Ishikawa (cell line): ENCODE measurements at regions not wholly inside any gene's neighbourhood (a gene's known extent, or its start where the extent isn't known, plus 50 kb on each side); places are given as distances from the start of the nearest gene placed in this dataset.

ENCODE experiments used
- CREB1 ChIP-seq: IDR thresholded peaks from 2 replicates; pipeline ENCODE4 v1.6.1; 2012; ENCODE audit warnings: low read depth
- EP300 ChIP-seq: IDR thresholded peaks from 2 replicates; pipeline ENCODE4 v1.6.1; 2012; ENCODE audit warnings: borderline replicate concordance
- RAD21 ChIP-seq: IDR thresholded peaks from 2 replicates; pipeline ENCODE4 v1.6.1; 2012; ENCODE audit warnings: low read depth
- TAF1 ChIP-seq: IDR thresholded peaks from 2 replicates; pipeline ENCODE4 v1.6.1; 2012; ENCODE audit warnings: low read depth, mild to moderate bottlenecking
- YY1 ChIP-seq: IDR thresholded peaks from 2 replicates; pipeline ENCODE4 v1.6.1; 2012; ENCODE audit warnings: low read depth
- TF ChIP-seq, protein P1 (sequence below): IDR thresholded peaks from 2 replicates; pipeline ENCODE4 v1.6.1; 2012; ENCODE audit warnings: low read depth, mild to moderate bottlenecking
- TF ChIP-seq, protein P2 (sequence below): IDR thresholded peaks from 2 replicates; pipeline ENCODE4 v1.6.1; 2012
- TF ChIP-seq, protein P3 (sequence below): IDR thresholded peaks from 2 replicates; pipeline ENCODE4 v1.6.1; 2012

DNA sequence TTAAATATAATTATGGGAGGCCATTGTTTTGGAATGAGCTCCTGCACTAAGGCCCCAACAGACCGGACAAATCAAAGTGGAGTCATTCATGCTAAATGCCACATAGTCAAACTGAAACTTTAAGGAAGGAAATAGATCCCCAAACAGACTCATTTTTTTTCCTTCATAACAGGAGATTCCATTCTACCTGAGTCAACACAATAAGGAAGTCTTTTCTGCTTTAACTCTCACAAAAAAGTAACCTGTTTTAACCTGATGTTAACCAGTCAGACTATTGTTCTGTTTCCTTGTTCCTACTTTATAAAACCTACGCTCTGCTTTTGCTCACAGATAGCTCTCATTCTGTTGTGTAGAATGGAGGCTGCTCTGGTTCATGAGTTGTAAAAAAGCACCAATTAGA lies 234.9 kb downstream of the YTHDC2 start:
- TF ChIP-seq, protein P1, sequence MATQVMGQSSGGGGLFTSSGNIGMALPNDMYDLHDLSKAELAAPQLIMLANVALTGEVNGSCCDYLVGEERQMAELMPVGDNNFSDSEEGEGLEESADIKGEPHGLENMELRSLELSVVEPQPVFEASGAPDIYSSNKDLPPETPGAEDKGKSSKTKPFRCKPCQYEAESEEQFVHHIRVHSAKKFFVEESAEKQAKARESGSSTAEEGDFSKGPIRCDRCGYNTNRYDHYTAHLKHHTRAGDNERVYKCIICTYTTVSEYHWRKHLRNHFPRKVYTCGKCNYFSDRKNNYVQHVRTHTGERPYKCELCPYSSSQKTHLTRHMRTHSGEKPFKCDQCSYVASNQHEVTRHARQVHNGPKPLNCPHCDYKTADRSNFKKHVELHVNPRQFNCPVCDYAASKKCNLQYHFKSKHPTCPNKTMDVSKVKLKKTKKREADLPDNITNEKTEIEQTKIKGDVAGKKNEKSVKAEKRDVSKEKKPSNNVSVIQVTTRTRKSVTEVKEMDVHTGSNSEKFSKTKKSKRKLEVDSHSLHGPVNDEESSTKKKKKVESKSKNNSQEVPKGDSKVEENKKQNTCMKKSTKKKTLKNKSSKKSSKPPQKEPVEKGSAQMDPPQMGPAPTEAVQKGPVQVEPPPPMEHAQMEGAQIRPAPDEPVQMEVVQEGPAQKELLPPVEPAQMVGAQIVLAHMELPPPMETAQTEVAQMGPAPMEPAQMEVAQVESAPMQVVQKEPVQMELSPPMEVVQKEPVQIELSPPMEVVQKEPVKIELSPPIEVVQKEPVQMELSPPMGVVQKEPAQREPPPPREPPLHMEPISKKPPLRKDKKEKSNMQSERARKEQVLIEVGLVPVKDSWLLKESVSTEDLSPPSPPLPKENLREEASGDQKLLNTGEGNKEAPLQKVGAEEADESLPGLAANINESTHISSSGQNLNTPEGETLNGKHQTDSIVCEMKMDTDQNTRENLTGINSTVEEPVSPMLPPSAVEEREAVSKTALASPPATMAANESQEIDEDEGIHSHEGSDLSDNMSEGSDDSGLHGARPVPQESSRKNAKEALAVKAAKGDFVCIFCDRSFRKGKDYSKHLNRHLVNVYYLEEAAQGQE, result no peak
- no peak for TF ChIP-seq RAD21
- TF ChIP-seq, protein P2, sequence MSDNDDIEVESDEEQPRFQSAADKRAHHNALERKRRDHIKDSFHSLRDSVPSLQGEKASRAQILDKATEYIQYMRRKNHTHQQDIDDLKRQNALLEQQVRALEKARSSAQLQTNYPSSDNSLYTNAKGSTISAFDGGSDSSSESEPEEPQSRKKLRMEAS, result no peak
- TF ChIP-seq CREB1, result no peak
- no peak for TF ChIP-seq EP300
- no peak for TF ChIP-seq YY1
- TF ChIP-seq, protein P3, sequence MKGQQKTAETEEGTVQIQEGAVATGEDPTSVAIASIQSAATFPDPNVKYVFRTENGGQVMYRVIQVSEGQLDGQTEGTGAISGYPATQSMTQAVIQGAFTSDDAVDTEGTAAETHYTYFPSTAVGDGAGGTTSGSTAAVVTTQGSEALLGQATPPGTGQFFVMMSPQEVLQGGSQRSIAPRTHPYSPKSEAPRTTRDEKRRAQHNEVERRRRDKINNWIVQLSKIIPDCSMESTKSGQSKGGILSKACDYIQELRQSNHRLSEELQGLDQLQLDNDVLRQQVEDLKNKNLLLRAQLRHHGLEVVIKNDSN, result no peak
- no peak for TF ChIP-seq TAF1
